ENCODE measurements at regions not wholly inside any gene's neighbourhood (a gene's known extent, or its start where the extent isn't known, plus 50 kb on each side); places are given as distances from the start of the nearest gene placed in this dataset.

GRCh38 chrX:10099411-10099810 is 57.4 kb upstream of the CLCN4 start:
- H3K27ac ChIP-seq (ENCODE audit: poor library complexity, severe bottlenecking): no peak overlapping the region
- H3K4me3 ChIP-seq (ENCODE audit: severe bottlenecking): no peak overlapping the region
- DNase-seq (ENCODE audit: low spot score): no peak
- H3K27me3 ChIP-seq (ENCODE audit: insufficient read depth, poor library complexity, severe bottlenecking): no peaks in the 10 kb centered on the region
- H3K4me1 ChIP-seq (ENCODE audit: insufficient read depth, poor library complexity, severe bottlenecking): no peaks in the 10 kb centered on the region
- TF ChIP-seq, protein P1, sequence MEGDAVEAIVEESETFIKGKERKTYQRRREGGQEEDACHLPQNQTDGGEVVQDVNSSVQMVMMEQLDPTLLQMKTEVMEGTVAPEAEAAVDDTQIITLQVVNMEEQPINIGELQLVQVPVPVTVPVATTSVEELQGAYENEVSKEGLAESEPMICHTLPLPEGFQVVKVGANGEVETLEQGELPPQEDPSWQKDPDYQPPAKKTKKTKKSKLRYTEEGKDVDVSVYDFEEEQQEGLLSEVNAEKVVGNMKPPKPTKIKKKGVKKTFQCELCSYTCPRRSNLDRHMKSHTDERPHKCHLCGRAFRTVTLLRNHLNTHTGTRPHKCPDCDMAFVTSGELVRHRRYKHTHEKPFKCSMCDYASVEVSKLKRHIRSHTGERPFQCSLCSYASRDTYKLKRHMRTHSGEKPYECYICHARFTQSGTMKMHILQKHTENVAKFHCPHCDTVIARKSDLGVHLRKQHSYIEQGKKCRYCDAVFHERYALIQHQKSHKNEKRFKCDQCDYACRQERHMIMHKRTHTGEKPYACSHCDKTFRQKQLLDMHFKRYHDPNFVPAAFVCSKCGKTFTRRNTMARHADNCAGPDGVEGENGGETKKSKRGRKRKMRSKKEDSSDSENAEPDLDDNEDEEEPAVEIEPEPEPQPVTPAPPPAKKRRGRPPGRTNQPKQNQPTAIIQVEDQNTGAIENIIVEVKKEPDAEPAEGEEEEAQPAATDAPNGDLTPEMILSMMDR (IDR thresholded peaks at IDR 0.05; ENCODE audit: poor library complexity, severe bottlenecking): no peak
- no peaks in the 10 kb centered on the region for H3K9me3 ChIP-seq (ENCODE audit: severe bottlenecking)
- ATAC-seq (ENCODE audit: low read depth): no peak
- no peaks in the 10 kb centered on the region for H3K36me3 ChIP-seq (ENCODE audit: low read depth)

DNA sequence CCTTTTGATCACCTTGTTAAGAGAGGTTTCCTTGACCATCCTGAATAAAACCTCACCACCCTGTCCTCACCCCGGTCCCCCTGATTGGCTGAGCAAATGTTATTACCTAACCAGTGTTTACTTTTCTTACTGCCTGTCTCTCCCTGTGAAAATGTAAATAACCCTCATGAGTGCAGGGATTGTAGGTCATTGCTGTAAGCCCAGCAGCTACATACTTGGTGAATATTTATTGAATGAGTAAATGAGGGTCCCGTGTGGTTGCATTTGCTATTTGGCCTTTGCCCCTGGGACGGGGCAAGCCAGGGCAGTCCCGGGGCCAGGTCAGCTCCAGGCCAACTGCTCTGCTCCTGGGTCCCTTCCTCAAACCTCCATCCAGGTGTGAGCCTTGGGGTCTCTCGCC is 55.5 kb upstream of the CLCN4 start:
- DNase-seq (ENCODE audit: low spot score) (no peak), ATAC-seq (ENCODE audit: low read depth) (no peak)
- Histone ChIP-seq H3K27ac (ENCODE audit: poor library complexity, severe bottlenecking) (no peak overlapping the region), H3K9me3 (ENCODE audit: severe bottlenecking) (no peaks in the 10 kb centered on the region), H3K4me1 (ENCODE audit: insufficient read depth, poor library complexity, severe bottlenecking) (no peaks in the 10 kb centered on the region), H3K27me3 (ENCODE audit: insufficient read depth, poor library complexity, severe bottlenecking) (no peaks in the 10 kb centered on the region), H3K36me3 (ENCODE audit: low read depth) (no peaks in the 10 kb centered on the region), H3K4me3 (ENCODE audit: severe bottlenecking) (no peak overlapping the region)
- TF ChIP-seq, protein P1 (IDR thresholded peaks at IDR 0.05; ENCODE audit: poor library complexity, severe bottlenecking): no peak

DNA sequence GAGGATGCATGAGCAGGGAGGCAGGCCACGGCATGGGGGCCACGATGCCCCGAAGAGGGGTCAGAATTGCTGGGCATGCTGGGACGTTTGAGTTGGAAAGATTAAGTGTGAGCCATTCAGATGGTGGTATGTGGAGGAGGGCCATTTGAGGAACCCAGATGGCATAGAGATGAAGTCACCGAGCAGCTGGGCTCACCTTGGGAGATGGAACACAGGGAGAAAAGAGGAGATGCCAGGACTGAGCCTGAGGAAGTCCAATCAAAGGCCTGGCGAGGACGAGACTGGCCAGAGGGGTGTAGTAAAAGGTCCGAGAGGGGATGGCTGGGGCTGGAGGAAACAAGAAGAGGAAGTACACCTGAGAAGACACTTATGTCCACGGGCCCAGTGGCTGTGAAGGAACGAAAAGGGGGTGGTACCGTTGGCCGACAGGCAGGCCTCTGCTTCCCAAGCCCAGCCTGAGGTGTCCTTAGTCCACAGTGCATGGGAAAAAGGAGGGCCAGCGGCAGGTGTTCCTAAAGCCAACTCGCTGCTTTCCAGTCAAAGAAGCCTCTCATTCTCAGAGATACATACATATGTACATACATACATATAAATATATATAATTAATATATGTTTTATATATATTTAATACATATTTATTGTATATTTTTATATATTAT is 54.6 kb upstream of the CLCN4 start:
- DNase-seq (ENCODE audit: low spot score): no peak

DNA sequence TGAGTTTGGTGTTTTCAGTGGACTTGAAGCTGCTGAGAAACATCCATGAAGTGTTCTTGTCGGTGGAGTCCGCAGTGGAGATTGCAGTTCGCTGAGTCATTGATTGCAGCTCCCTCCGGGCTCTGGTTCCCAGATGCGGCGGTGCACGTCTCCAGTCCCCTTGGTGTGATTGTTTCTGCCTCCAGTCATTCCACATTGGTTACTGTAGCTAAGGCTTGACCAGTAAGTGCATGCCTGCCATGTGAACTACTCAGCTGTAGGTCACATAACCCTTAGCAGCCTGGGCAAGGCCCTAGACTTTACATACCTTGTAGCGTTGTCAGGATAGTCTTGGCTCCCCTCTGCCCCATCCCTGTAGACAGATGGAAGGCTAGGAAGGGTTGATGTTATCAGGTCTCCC is 53.8 kb upstream of the CLCN4 start:
- no peak overlapping the region for H3K4me3 ChIP-seq (ENCODE audit: severe bottlenecking)
- no peaks in the 10 kb centered on the region for H3K9me3 ChIP-seq (ENCODE audit: severe bottlenecking)

More for the DNA sequence above, 54.6 kb upstream of the CLCN4 start:
- ATAC-seq (ENCODE audit: low read depth): no peak
- H3K27me3 ChIP-seq (ENCODE audit: insufficient read depth, poor library complexity, severe bottlenecking): no peaks in the 10 kb centered on the region
- no peaks in the 10 kb centered on the region for H3K9me3 ChIP-seq (ENCODE audit: severe bottlenecking)
- TF ChIP-seq, protein P1 (IDR thresholded peaks at IDR 0.05; ENCODE audit: poor library complexity, severe bottlenecking): no peak
- H3K4me1 ChIP-seq (ENCODE audit: insufficient read depth, poor library complexity, severe bottlenecking): no peaks in the 10 kb centered on the region
- no peak overlapping the region for H3K4me3 ChIP-seq (ENCODE audit: severe bottlenecking)
- H3K27ac ChIP-seq (ENCODE audit: poor library complexity, severe bottlenecking): no peak overlapping the region
- no peaks in the 10 kb centered on the region for H3K36me3 ChIP-seq (ENCODE audit: low read depth)

More for the DNA sequence above, 53.8 kb upstream of the CLCN4 start:
- ATAC-seq (ENCODE audit: low read depth) (no peak), DNase-seq (ENCODE audit: low spot score) (no peak)
- H3K36me3 ChIP-seq (ENCODE audit: low read depth): no peaks in the 10 kb centered on the region
- TF ChIP-seq, protein P1 (IDR thresholded peaks at IDR 0.05; ENCODE audit: poor library complexity, severe bottlenecking): no peak
- H3K4me1 ChIP-seq (ENCODE audit: insufficient read depth, poor library complexity, severe bottlenecking): no peaks in the 10 kb centered on the region
- no peak overlapping the region for H3K27ac ChIP-seq (ENCODE audit: poor library complexity, severe bottlenecking)
- H3K27me3 ChIP-seq (ENCODE audit: insufficient read depth, poor library complexity, severe bottlenecking): no peaks in the 10 kb centered on the region
